ENCODE measurements at regions not wholly inside any gene's neighbourhood (a gene's known extent, or its start where the extent isn't known, plus 50 kb on each side); places are given as distances from the start of the nearest gene placed in this dataset.

DNA sequence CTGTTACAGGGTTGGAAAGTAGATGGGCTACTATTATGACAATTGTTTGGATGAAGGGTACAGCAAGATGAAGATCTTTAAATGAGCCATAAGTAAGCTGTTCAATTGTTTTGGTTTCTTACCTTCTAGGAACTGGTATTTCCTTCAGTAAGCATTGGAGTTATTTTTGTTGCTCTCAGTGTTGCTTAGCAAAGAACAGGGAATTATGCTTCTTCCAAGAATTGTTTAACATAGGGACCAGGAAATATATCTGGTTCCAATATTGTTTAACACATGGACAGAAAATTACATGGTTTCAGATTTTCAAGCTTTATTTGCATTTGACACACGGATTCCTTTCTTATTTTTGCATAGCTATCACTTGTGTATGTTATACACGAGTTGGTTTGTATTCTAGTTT is 1999.0 kb downstream of the ARAP2 start:
- Mint-ChIP-seq H3K36me3 (ENCODE audit: insufficient read depth in 1 of 3, low read depth in 3 of 3) (no peaks in the 10 kb centered on the region; a peak in 1 of 7 replicates), H3K4me3 (no peak overlapping the region), H3K4me1 (no peaks in the 10 kb centered on the region), H3K9me3 (peaks cover 0 to 7% of the 10 kb centered on the region in 2 experiments; a peak in 2 of 5 replicates), H3K27me3 (ENCODE audit: low read depth) (no peaks in the 10 kb centered on the region; the same call in 1 of the 2 replicates), H3K27ac (no peak overlapping the region)
- Histone ChIP-seq H2AK5ac (ENCODE audit: insufficient read length, low read length) (no peak overlapping the region), H2BK120ac (ENCODE audit: low read depth, low read length, poor library complexity, severe bottlenecking) (no peak overlapping the region), H3K4ac (ENCODE audit: low read depth, low read length) (no peak overlapping the region), H3K4me1 (ENCODE audit: insufficient read depth, low read length) (no peaks in the 10 kb centered on the region), H2BK20ac (ENCODE audit: low read depth, low read length, poor library complexity, severe bottlenecking) (no peak overlapping the region), H3K23me2 (ENCODE audit: insufficient read length, low read depth, low read length, poor library complexity, severe bottlenecking) (no peaks in the 10 kb centered on the region), H3T11ph (ENCODE audit: low read length) (no peak overlapping the region), H3K79me2 (ENCODE audit: insufficient read depth, low read length) (no peaks in the 10 kb centered on the region), H4K20me1 (ENCODE audit: control insufficient read depth, insufficient read depth, insufficient read length) (no peaks in the 10 kb centered on the region), H3K27ac (ENCODE audit: insufficient read length, low read depth, low read length) (no peak overlapping the region), H3K9me3 (ENCODE audit: control insufficient read depth, low read depth, low read length) (no peaks in the 10 kb centered on the region), H3K18ac (ENCODE audit: insufficient read length, low read depth, low read length) (no peak overlapping the region), H4K8ac (replicated peaks; ENCODE audit: insufficient read length, low read depth, low read length) (no peak overlapping the region), H3K9ac (ENCODE audit: extremely low read depth, insufficient read length, low read length) (no peak overlapping the region), H4K91ac (ENCODE audit: insufficient read length, low read depth, low read length) (no peak overlapping the region), H3K56ac (ENCODE audit: insufficient read length, low read depth, low read length) (no peak overlapping the region), H2BK15ac (ENCODE audit: low read depth, low read length) (no peak overlapping the region), H3K27me3 (ENCODE audit: insufficient read depth, low read length) (no peaks in the 10 kb centered on the region), H2BK12ac (ENCODE audit: insufficient read length, low read depth, low read length) (no peak overlapping the region), H3K79me1 (ENCODE audit: insufficient read depth, low read depth, low read length, poor library complexity, severe bottlenecking) (no peaks in the 10 kb centered on the region), H4K5ac (ENCODE audit: insufficient read length, low read depth, low read length) (no peak overlapping the region), H2BK5ac (ENCODE audit: insufficient read length, low read length) (no peak overlapping the region), H3K14ac (ENCODE audit: insufficient read depth, low read length) (no peak overlapping the region), H3K23ac (ENCODE audit: insufficient read length, low read depth, low read length) (no peak overlapping the region), H3K4me2 (ENCODE audit: insufficient read depth, insufficient read length, low read length) (no peak overlapping the region), H2AFZ (ENCODE audit: low read length) (no peak overlapping the region)
- DNase-seq, result no peak
- TF ChIP-seq, protein P1, sequence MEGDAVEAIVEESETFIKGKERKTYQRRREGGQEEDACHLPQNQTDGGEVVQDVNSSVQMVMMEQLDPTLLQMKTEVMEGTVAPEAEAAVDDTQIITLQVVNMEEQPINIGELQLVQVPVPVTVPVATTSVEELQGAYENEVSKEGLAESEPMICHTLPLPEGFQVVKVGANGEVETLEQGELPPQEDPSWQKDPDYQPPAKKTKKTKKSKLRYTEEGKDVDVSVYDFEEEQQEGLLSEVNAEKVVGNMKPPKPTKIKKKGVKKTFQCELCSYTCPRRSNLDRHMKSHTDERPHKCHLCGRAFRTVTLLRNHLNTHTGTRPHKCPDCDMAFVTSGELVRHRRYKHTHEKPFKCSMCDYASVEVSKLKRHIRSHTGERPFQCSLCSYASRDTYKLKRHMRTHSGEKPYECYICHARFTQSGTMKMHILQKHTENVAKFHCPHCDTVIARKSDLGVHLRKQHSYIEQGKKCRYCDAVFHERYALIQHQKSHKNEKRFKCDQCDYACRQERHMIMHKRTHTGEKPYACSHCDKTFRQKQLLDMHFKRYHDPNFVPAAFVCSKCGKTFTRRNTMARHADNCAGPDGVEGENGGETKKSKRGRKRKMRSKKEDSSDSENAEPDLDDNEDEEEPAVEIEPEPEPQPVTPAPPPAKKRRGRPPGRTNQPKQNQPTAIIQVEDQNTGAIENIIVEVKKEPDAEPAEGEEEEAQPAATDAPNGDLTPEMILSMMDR (conservative IDR thresholded peaks at IDR 0.05), result no peak
- no CpG with 5 or more reads among the region's 2 CpGs for WGBS (ENCODE audit: extremely low coverage, insufficient read length, low lambda C conversion rate)

Data from H9 (cell line).